NT2/D1 (cell line): ENCODE measurements at regions not wholly inside any gene's neighbourhood (a gene's known extent, or its start where the extent isn't known, plus 50 kb on each side); places are given as distances from the start of the nearest gene placed in this dataset.

Experiments used
- YY1 ChIP-seq: IDR thresholded peaks from 2 replicates; pipeline ENCODE4 v1.6.1; 2011; ENCODE audit not compliant: insufficient read length, insufficient read depth
- ZNF274 ChIP-seq: IDR thresholded peaks from 2 replicates; pipeline ENCODE4 v1.6.1; 2011; ENCODE audit warnings: mild to moderate bottlenecking, low read depth, low read length

DNA sequence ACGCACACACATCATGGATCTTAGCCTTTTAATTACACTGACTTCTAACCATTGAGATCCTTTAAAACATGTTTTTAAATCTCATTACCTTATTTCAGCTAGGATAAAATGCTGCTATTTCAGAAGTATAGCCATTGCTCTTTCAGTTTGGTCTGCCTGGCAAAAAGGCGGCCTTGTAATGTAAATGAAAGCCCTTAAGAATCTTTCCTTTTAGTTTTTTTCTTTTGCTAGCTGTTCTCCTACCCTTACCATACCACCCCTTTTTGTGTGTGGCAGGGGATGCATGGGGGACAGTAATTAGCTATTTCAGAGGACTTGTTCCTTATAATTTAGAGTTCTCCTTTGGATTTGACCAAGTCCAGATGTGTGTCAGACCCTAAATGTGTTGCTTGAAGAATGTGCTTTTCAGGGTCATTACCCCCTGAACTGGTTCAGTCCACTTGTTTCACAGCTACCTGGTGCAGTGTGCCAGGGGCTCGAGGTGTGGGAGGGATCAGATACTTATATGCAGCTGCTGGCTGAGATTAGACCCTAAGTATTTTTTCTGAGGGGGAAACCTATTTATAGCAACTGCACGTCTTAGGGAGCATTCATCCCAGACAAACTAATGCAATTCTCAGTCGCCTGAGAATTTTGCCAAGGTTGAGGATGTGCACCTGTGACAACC, 986.8 kb downstream of the NLGN4Y start:
- TF ChIP-seq YY1 (no peak), ZNF274 (no peak)
